ENCODE measurements at regions not wholly inside any gene's neighbourhood (a gene's known extent, or its start where the extent isn't known, plus 50 kb on each side); places are given as distances from the start of the nearest gene placed in this dataset.

DNA sequence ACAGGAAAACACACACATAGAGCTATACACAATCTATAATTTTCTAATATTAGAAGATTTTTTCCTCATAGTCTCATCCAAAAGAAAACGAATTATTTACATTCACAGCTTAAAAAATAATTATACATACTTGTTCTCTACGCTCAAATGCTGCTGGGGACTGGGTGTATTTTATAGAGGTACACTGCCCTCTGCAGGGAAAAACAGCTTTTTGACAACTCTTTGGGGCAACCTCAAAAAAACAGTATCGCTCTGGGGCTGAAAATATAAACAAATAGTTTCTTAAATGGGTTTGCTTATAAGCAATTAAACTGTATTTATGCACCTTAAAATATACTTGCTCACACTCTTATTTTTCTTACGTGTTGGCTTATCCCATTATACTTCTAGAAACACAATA is 261.8 kb upstream of the PSMD7 start:
- POLR2A ChIA-PET = no interaction called here
- no peak for ATAC-seq
- Mint-ChIP-seq H3K36me3 (no peaks in the 10 kb centered on the region), H3K9me3 (no peaks in the 10 kb centered on the region), H3K27ac (no peak overlapping the region), H3K4me1 (no peaks in the 10 kb centered on the region), H3K27me3 (peaks cover 0 to 18% (median 0%) of the 10 kb centered on the region in 5 donors), H3K4me3 (no peak overlapping the region)
- DNase-seq = no peak

DNA sequence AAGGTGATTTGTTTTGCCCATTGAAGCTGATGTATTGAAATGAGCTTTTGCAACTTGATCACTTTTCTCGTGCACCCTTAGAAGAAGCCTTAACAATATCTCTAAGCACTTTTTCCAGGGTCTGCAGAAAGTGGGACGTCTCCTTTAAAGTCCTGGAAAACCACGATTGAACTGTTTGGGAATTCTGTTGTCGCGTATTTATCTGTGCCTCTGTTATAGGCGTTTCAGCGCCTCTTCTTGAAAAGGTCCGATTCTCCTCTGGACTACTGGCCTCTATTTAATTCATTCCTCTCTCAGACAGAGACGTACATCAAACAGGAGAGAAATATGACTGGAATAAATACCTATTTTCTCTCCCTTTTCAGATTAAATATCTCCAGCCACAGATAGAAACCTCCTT is 262.4 kb upstream of the PSMD7 start:
- Mint-ChIP-seq H3K27me3 (peaks cover 0 to 18% (median 0%) of the 10 kb centered on the region in 5 donors), H3K4me3 (no peak overlapping the region), H3K36me3 (no peaks in the 10 kb centered on the region), H3K27ac (no peak overlapping the region), H3K9me3 (no peaks in the 10 kb centered on the region), H3K4me1 (no peaks in the 10 kb centered on the region)
- ATAC-seq = no peak
- POLR2A ChIA-PET = no interaction called here
- DNase-seq = no peak

DNA sequence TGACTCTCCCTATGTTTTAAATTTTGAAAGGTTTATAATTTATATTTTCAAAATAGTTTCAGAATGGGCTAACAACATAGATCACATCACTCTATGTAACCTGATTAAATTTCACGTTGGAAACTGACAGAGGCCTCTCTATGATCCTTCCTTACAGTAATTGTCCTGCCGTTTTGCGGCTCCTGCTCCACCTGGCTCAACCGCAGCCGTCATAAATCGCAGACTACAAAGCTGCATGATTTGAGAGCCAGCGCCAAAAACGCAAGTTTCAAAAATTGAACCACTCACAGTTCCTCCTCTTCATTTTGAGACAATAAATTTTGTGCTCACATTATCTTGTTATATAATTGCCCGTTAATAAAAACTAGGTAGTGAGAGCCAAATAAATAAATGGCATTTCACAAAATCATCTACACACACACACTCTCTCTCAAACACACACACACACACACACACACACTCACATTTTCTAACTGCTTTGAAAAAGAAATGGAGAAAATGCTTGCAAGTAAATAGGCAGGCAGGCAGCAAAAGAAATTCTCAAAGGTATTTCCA is 263.1 kb upstream of the PSMD7 start:
- ATAC-seq (no peak), DNase-seq (no peak)
- Mint-ChIP-seq H3K36me3 (no peaks in the 10 kb centered on the region), H3K27ac (no peak overlapping the region), H3K27me3 (peaks cover 0 to 18% (median 0%) of the 10 kb centered on the region in 5 donors), H3K9me3 (no peaks in the 10 kb centered on the region), H3K4me1 (no peaks in the 10 kb centered on the region), H3K4me3 (no peak overlapping the region)
- POLR2A ChIA-PET = no interaction called here

DNA sequence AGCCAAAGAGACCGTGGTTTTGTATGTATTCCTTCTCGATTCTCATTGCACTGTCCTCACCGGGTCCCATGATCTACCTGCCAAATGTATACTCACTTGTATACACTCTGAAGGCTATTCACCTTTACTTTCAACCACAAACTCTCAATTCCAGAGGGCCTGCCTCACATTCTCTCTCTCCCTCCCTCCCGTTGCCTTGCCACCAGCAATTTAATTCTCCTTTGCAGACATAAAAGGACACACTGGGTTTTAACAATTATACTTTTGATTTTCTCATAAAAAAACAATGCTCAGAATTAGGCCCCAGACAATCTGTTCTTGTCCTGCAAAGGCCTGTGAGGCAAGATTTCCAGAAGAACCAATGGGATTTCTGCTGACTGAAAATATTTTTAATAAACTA is 265.1 kb upstream of the PSMD7 start:
- peaks cover 0 to 7% (median 3%) of the 10 kb centered on the region in 5 donors for H3K27me3 Mint-ChIP-seq
- no peak overlapping the region for H3K27ac Mint-ChIP-seq
- ATAC-seq (no peak), DNase-seq (no peak)
- POLR2A ChIA-PET = no interaction called here
- no peaks in the 10 kb centered on the region for H3K36me3 Mint-ChIP-seq
- no peak overlapping the region for H3K4me3 Mint-ChIP-seq
- no peaks in the 10 kb centered on the region for H3K9me3 Mint-ChIP-seq
- no peaks in the 10 kb centered on the region for H3K4me1 Mint-ChIP-seq

DNA sequence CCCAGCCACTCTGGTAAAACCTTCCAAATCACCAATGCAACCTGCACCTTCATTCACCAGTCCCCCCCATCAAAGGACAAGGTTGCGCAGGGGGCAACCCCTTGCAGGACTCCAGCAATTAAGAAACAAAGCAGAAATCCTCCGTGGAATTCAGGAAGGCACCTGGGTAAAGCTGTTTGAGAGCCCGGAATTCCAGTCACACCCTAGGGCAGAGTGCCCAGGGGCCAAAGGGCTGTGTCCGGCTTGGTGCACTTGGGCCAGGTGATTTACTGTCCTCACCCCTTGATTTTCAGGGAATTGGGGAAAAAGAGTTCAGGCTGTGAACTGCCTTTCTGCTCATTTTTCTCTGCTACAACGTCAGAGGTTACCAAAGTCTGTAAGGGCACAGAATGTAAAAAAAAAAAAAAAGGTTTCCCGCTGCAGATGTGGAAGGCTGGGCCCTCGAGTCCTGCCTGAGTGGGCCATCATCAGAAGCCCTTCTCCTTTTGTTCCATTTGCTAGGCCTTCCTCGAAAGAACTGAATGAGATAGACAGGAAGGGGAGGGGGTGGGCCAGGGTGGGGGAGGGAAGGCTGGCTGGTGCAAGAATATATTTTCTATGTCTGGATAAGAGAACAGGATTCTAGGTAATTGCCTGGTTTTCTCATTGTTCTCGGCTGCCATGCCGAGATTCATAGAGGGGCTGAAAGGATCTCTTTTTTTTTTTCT is 266.5 kb upstream of the PSMD7 start:
- DNase-seq (no peak), ATAC-seq (no peak)
- H3K4me3 Mint-ChIP-seq = no peak overlapping the region
- H3K4me1 Mint-ChIP-seq = no peaks in the 10 kb centered on the region
- no peaks in the 10 kb centered on the region for H3K9me3 Mint-ChIP-seq
- POLR2A ChIA-PET = no interaction called here
- no peak overlapping the region for H3K27ac Mint-ChIP-seq
- peaks cover 0 to 9% (median 0%) of the 10 kb centered on the region in 5 donors for H3K27me3 Mint-ChIP-seq
- no peaks in the 10 kb centered on the region for H3K36me3 Mint-ChIP-seq

DNA sequence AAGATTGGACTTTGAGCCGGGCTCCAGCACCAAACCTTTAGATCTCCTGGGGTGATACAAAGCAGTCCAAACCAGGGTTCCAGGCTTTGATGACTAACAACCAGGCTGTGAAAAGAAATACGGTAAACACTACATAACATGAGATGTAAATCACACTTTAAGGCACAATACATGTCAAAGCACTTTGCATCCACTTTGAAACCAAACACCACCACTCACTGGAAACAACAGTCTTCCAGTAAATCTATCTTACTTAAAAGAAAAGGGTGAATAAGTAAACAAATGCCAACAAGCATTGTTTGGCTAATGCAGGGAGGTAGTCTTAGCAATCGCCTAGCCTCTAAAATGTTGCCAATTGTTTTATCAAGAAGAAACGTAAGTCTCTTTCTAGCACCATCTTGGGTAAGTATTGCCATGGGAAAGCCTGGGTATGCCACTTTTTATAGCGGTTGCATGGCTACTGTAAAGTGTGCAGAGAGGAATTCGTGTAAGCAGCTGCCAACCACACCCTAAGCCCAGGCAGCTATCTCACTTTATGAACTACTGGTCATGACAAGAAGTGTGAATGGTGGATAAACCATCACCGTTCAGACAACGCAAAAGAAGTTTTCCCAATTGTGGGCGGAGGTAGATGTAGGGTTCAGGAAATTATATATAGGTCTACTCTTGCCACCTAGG is 267.4 kb upstream of the PSMD7 start:
- ATAC-seq = no peak
- POLR2A ChIA-PET = no interaction called here
- no peak overlapping the region for H3K27ac Mint-ChIP-seq
- H3K36me3 Mint-ChIP-seq = no peaks in the 10 kb centered on the region
- H3K27me3 Mint-ChIP-seq = peaks cover 0 to 5% (median 0%) of the 10 kb centered on the region in 5 donors
- no peaks in the 10 kb centered on the region for H3K9me3 Mint-ChIP-seq
- DNase-seq = no peak
- no peak overlapping the region for H3K4me3 Mint-ChIP-seq
- no peaks in the 10 kb centered on the region for H3K4me1 Mint-ChIP-seq

DNA sequence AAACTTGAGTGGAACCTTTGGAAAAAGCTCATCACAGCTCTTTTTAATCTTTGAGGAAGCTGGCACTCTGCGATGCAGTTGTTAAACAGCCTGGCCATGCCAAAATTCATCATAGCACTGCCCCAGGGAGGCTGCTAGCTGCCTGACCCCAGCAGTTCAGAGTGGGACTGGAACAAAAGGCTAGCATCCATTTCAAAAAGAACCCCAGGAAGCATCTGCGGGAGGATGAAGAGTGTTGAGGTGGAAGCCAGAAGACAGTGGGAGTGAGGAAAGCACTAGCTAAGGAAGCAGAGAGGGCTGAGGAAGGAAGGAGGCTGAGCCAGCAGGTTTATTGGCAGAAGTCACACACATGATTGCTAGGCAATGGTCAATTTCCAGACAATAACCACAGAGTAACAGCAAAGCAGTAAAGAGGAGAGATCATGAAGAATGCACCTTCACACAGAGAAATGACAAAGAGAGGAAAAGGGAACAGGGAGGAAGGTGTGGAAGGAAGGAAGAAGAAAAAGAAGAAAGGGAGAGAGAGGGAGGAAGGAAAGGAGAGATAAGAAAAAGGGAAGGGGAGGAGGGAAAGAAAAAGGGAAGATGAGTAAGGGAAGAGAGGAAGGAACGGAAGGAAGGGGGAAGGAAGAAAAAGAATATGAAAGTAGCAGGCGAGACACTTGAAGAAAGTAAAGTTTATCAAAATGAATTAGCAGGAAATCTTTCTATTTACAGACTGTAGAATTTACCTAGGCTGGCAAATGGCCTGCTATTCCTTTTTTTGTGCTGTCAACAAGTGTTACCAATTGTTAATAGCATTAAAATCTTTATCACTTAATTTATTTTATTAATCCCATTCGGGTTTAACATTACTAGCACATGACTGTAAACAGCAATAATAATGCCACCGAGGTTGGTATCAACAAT is 270.0 kb upstream of the PSMD7 start:
- POLR2A ChIA-PET = no interaction called here
- ATAC-seq (no peak), DNase-seq (no peak)
- Mint-ChIP-seq H3K4me3 (no peak overlapping the region), H3K27me3 (peaks cover 0 to 5% (median 2%) of the 10 kb centered on the region in 5 donors), H3K27ac (no peak overlapping the region), H3K36me3 (no peaks in the 10 kb centered on the region), H3K9me3 (no peaks in the 10 kb centered on the region), H3K4me1 (no peaks in the 10 kb centered on the region)

DNA sequence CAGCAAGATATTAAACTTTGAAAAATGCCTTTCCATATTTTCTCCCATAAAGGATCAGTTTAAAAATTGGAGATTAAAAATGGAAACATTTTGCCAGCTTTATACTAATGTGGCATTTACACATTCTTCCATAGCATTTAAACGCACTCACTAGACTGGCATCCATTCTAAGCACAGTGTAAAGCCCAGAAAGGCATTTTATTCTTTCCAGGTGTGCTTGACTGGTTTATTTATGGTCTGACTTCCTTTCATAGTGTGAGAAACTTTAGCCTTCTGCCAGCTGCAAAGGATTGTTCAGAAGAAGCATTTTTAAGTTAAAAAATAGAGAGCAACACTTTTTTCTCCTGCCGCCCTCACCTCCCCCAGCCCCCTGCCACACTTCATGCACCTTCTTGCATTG is 271.7 kb upstream of the PSMD7 start:
- no peak overlapping the region for H3K4me3 Mint-ChIP-seq
- no peaks in the 10 kb centered on the region for H3K4me1 Mint-ChIP-seq
- POLR2A ChIA-PET = no interaction called here
- no peak for ATAC-seq
- peaks cover 0 to 5% (median 2%) of the 10 kb centered on the region in 5 donors for H3K27me3 Mint-ChIP-seq
- H3K36me3 Mint-ChIP-seq = no peaks in the 10 kb centered on the region
- H3K27ac Mint-ChIP-seq = no peak overlapping the region
- no peak for DNase-seq
- H3K9me3 Mint-ChIP-seq = no peaks in the 10 kb centered on the region

DNA sequence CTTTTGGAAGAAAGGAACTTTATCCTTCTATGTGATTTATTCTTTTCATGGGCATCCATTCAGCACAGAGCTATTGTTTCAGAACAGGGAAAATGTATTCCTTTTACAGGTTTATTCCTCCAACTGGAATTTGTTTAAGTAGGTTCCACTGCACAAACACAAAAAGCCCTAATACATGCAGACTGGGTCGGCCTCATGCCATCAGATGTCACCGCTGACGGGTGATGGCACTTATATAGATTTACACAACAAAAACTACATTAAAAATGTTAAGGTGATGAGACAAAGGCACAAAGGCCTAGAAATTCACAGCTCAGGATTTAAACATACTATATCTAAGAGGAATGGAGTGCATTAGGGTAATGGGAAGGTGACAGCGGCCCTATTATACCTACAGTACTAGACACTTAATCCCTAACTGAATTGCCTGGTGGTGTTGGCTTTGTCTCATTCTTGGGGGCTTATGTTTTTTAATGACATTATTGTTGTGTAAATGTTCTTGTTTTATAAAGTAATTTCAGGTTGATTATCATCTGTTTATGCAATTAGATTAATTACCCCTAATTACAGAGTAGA is 276.4 kb upstream of the PSMD7 start:
- H3K36me3 Mint-ChIP-seq = no peaks in the 10 kb centered on the region
- no peaks in the 10 kb centered on the region for H3K4me1 Mint-ChIP-seq
- no peak overlapping the region for H3K27ac Mint-ChIP-seq
- no peak overlapping the region for H3K4me3 Mint-ChIP-seq
- peaks cover 0 to 2% (median 0%) of the 10 kb centered on the region in 5 donors for H3K27me3 Mint-ChIP-seq
- ATAC-seq (no peak), DNase-seq (no peak)
- POLR2A ChIA-PET = no interaction called here
- H3K9me3 Mint-ChIP-seq = peaks cover 0 to 8% (median under 1%) of the 10 kb centered on the region in 9 donors

DNA sequence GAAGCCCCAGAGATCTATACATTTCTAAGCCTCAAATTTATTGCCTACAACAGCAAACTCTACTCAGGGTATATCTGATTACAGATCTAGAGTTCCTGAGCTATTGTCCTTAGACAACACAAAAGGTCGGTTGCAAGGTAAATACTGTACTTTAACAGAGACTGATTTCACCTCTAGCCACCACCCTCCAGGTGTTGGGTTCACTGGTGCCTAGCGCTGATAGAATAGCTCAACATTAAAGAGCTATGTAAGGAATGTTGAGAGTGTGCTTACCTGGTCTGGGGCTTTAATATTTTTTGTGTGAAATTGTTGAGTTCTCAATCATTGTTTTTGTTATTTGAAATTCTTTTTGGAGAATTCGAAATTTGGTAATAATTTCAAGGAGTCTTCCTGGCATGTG is 277.0 kb upstream of the PSMD7 start:
- POLR2A ChIA-PET = no interaction called here
- peaks cover 0 to 10% (median 4%) of the 10 kb centered on the region in 9 donors for H3K9me3 Mint-ChIP-seq
- ATAC-seq (no peak), DNase-seq (no peak)
- H3K4me3 Mint-ChIP-seq = no peak overlapping the region
- no peaks in the 10 kb centered on the region for H3K36me3 Mint-ChIP-seq
- no peak overlapping the region for H3K27ac Mint-ChIP-seq
- H3K4me1 Mint-ChIP-seq = no peaks in the 10 kb centered on the region
- peaks cover 0 to 2% (median 0%) of the 10 kb centered on the region in 5 donors for H3K27me3 Mint-ChIP-seq

DNA sequence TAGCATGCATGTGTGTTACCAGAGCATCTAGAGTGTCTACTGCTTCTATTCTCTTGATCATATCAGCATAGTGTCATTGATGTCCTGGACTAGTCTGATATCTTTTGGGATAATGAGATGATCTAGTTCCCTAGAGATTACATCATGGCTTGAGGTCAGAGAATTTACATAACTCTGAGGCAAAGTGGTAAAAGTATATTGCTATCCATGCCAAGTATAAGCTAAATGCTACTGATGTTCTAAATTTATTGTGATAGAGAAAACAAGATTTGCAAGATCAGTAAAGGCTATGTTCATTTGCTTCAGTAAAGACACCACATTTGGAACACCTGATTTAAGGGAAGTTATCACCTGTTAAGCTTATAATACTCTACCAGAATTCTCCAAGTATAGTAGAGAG is 280.7 kb upstream of the PSMD7 start:
- ATAC-seq (no peak), DNase-seq (no peak)
- H3K36me3 Mint-ChIP-seq = no peaks in the 10 kb centered on the region
- H3K9me3 Mint-ChIP-seq = peaks cover 0 to 33% (median 4%) of the 10 kb centered on the region in 9 donors
- POLR2A ChIA-PET = no interaction called here
- no peak overlapping the region for H3K4me3 Mint-ChIP-seq
- H3K4me1 Mint-ChIP-seq = no peaks in the 10 kb centered on the region
- no peaks in the 10 kb centered on the region for H3K27me3 Mint-ChIP-seq
- H3K27ac Mint-ChIP-seq = no peak overlapping the region

DNA sequence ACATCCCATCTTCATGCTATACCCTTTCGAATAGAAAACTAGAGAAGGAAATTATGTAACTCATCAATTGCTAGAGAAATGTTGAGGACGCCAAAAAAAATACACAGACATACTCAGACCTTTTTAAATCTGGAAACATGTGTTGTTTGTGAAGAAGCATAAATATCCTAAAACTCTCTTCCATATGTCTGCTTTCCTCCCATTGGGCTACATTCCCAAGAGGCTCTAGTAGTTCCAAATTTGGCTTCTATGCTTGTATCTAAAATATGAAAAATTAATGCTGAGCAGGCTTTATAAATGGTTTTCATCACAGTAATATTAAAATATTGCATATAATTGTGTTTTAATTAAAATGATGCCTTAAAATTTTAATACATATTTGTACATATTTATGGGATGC is 297.9 kb upstream of the PSMD7 start:
- Mint-ChIP-seq H3K4me1 (no peaks in the 10 kb centered on the region), H3K36me3 (peaks cover 0 to 3% (median 0%) of the 10 kb centered on the region in 3 donors), H3K9me3 (peaks cover 0 to 52% (median 11%) of the 10 kb centered on the region in 9 donors), H3K27me3 (no peaks in the 10 kb centered on the region), H3K27ac (no peak overlapping the region), H3K4me3 (no peak overlapping the region)
- POLR2A ChIA-PET = no interaction called here
- DNase-seq = no peak
- ATAC-seq = no peak

DNA sequence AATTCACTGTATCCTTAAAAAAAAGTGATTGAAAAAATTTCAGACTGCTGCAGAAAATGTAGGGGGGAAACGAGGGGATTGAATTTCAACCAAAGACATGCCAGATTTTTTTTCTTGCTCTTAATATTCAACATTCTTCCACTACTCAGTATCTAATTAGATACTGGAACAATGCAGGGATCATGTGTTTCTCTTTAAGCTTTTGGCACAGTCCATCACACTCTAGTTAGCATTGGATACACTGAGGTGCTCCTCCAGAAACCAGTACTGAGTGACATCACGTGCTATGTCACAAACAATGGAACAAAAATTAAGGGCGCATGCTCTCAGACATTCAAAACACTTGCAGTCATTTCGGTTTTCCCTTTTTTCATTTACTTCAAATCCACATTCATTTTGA is 298.6 kb upstream of the PSMD7 start:
- DNase-seq = no peak
- Mint-ChIP-seq H3K36me3 (no peaks in the 10 kb centered on the region), H3K9me3 (peaks cover 0 to 51% (median 6%) of the 10 kb centered on the region in 9 donors), H3K4me3 (no peak overlapping the region), H3K27ac (no peak overlapping the region), H3K4me1 (no peaks in the 10 kb centered on the region), H3K27me3 (no peaks in the 10 kb centered on the region)
- ATAC-seq = no peak
- POLR2A ChIA-PET = no interaction called here

Measured in naive thymus-derived CD8-positive, alpha-beta T cell (primary cell).